ENCODE measurements at regions not wholly inside any gene's neighbourhood (a gene's known extent, or its start where the extent isn't known, plus 50 kb on each side); places are given as distances from the start of the nearest gene placed in this dataset.

DNA sequence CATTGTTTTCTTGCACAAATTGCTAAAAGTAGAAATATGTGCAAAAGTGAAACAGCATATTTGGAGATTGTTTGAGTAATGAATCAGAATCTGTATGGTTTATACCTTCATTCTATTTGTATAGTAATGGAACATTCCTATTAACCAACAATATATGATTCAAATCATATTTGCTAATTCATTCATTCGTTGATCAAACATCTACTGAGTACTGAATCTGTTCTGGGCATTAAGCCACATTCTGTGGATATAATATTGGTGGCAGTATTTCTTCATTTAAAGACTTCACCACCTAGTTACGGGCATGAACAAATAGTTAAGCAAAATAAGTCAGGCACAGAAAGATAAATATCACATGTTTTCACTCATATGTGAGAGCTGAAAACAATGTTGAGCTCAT is 385.7 kb downstream of the MTRR start:
- no peak for TF ChIP-seq POLR2AphosphoS5 (IDR thresholded peaks at IDR 0.05)
- TF ChIP-seq, protein P1, sequence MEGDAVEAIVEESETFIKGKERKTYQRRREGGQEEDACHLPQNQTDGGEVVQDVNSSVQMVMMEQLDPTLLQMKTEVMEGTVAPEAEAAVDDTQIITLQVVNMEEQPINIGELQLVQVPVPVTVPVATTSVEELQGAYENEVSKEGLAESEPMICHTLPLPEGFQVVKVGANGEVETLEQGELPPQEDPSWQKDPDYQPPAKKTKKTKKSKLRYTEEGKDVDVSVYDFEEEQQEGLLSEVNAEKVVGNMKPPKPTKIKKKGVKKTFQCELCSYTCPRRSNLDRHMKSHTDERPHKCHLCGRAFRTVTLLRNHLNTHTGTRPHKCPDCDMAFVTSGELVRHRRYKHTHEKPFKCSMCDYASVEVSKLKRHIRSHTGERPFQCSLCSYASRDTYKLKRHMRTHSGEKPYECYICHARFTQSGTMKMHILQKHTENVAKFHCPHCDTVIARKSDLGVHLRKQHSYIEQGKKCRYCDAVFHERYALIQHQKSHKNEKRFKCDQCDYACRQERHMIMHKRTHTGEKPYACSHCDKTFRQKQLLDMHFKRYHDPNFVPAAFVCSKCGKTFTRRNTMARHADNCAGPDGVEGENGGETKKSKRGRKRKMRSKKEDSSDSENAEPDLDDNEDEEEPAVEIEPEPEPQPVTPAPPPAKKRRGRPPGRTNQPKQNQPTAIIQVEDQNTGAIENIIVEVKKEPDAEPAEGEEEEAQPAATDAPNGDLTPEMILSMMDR (IDR thresholded peaks at IDR 0.05) = no peak
- no peak for TF ChIP-seq POLR2A (IDR thresholded peaks at IDR 0.05)
- TF ChIP-seq EP300 (IDR thresholded peaks at IDR 0.05; ENCODE audit: low read depth) = no peak
- in situ Hi-C loops (cut with MboI; ENCODE audit: low pct_ligation_motif_present in 1 of 4, low pct_unique_long_range_greater_than_20kb in 1 of 4, low sequenced_read_pairs in 3 of 4) = no loop called here
- H3K9me3 ChIP-seq = no peaks in the 10 kb centered on the region
- H3K27ac ChIP-seq = no peak overlapping the region
- no peaks in the 10 kb centered on the region for H3K4me1 ChIP-seq
- DNase-seq = no peak
- H3K27me3 ChIP-seq = no peaks in the 10 kb centered on the region
- intact Hi-C loops (cut with DNase I; ENCODE audit: low total_unique reads) = no loop called here
- H3K4me3 ChIP-seq = no peak overlapping the region
- 53 to 62% methylated on average over 2 of the region's 2 CpGs for WGBS, 2 donors (ENCODE audit: low coverage in 1 of 2)
- no peaks in the 10 kb centered on the region for H3K36me3 ChIP-seq

DNA sequence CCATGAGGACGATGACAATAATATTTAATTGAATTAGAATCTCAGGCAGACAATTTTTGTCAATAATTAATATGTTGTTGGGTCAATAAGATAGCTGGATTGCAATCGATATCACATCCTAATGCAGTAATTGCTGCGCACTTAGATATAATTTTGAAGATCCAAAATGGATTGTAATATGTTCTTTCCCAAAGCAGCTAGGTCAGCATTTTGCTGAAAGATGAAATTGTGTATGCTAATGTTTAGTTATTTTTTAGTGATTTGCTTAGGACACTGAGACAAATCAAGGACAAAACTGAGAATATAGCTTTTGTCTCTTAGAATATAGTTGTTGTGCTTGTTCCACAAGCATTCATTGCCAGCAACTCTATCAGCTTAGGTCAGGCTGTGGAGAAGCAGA is 389.9 kb downstream of the MTRR start:
- H3K9me3 ChIP-seq = no peaks in the 10 kb centered on the region
- TF ChIP-seq, protein P1 (IDR thresholded peaks at IDR 0.05) = no peak
- TF ChIP-seq POLR2AphosphoS5 (IDR thresholded peaks at IDR 0.05) (no peak), EP300 (IDR thresholded peaks at IDR 0.05; ENCODE audit: low read depth) (no peak), POLR2A (IDR thresholded peaks at IDR 0.05) (no peak)
- no peaks in the 10 kb centered on the region for H3K36me3 ChIP-seq
- intact Hi-C loops (cut with DNase I; ENCODE audit: low total_unique reads) (no loop called here), in situ Hi-C loops (cut with MboI; ENCODE audit: low pct_ligation_motif_present in 1 of 4, low pct_unique_long_range_greater_than_20kb in 1 of 4, low sequenced_read_pairs in 3 of 4) (no loop called here)
- no peak overlapping the region for H3K4me3 ChIP-seq
- no peak overlapping the region for H3K27ac ChIP-seq
- no peaks in the 10 kb centered on the region for H3K4me1 ChIP-seq
- no peak for DNase-seq
- 69 to 77% methylated on average over 3 of the region's 3 CpGs for WGBS, 2 donors (ENCODE audit: low coverage in 1 of 2)
- H3K27me3 ChIP-seq = no peaks in the 10 kb centered on the region

DNA sequence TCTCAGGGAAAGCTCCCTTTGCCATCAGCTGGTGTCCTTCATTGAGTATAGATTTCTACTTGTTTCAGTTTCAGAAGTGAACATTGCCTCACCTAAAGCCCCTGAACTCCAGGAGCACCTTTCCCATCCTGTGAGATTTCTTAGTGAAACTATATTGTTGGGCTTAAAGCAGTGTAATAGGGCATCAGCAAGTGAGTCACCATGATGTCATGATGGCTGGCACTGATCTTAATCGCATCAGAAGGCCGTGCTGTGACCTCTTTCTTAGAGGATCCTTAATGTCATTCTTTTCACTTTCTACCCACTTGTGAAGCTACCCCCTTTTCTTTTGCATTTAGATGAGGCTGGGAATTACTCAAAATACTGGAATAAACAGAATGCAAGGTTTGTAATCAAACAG is 401.3 kb downstream of the MTRR start:
- intact Hi-C loops (cut with DNase I; ENCODE audit: low total_unique reads) (no loop called here), in situ Hi-C loops (cut with MboI; ENCODE audit: low pct_ligation_motif_present in 1 of 4, low pct_unique_long_range_greater_than_20kb in 1 of 4, low sequenced_read_pairs in 3 of 4) (no loop called here)
- Histone ChIP-seq H3K4me3 (no peak overlapping the region), H3K27me3 (no peaks in the 10 kb centered on the region), H3K36me3 (no peaks in the 10 kb centered on the region), H3K27ac (no peak overlapping the region), H3K4me1 (no peaks in the 10 kb centered on the region), H3K9me3 (no peaks in the 10 kb centered on the region)
- DNase-seq = no peak
- 85 to 100% methylated on average over 2 of the region's 2 CpGs for WGBS, 2 donors (ENCODE audit: low coverage in 1 of 2)
- no peak for TF ChIP-seq POLR2AphosphoS5 (IDR thresholded peaks at IDR 0.05)
- TF ChIP-seq, protein P1 (IDR thresholded peaks at IDR 0.05) = no peak
- TF ChIP-seq EP300 (IDR thresholded peaks at IDR 0.05; ENCODE audit: low read depth) = no peak
- no peak for TF ChIP-seq POLR2A (IDR thresholded peaks at IDR 0.05)

DNA sequence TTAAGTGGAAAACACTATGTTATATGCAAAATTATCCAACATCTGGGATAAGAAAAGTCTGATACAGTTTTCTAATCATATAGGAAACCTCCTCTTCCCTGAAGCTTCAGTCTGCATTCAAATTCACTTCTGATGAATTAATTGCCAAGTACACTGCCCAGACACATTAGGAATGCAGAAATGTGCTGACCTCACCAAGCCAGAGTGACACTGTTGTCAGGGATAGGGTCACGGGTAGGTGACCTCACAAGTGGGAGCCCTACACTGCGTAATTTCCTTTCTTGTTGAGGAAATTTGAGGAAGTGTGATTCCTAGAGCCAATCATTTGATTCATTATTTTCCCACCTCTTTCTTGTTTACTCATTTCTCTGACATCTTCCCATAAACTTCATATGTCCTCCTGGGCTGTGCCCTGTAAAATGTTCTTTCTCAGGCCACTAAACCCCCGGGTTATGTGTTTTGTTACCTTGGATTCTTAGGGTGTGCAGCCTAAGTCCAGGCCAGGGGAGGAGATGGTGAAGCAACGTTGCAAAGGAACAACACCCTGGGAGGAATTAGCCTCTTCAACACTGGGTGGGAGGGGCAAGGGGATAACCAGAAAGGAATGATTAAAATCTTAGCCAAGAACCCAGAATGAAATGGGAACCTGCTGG is 411.9 kb downstream of the MTRR start:
- WGBS, 2 donors (ENCODE audit: low coverage in 1 of 2) = 0 to 65% methylated on average over 1 to 4 of the region's 4 CpGs
- no peak for DNase-seq
- Histone ChIP-seq H3K36me3 (no peaks in the 10 kb centered on the region), H3K4me3 (no peak overlapping the region), H3K9me3 (no peaks in the 10 kb centered on the region), H3K27me3 (no peaks in the 10 kb centered on the region), H3K4me1 (no peaks in the 10 kb centered on the region), H3K27ac (no peak overlapping the region)
- intact Hi-C loops (cut with DNase I; ENCODE audit: low total_unique reads) = no loop called here
- no peak for TF ChIP-seq POLR2AphosphoS5 (IDR thresholded peaks at IDR 0.05)
- TF ChIP-seq POLR2A (IDR thresholded peaks at IDR 0.05) = no peak
- TF ChIP-seq EP300 (IDR thresholded peaks at IDR 0.05; ENCODE audit: low read depth) = no peak
- TF ChIP-seq, protein P1 (IDR thresholded peaks at IDR 0.05) = no peak
- in situ Hi-C loops (cut with MboI; ENCODE audit: low pct_ligation_motif_present in 1 of 4, low pct_unique_long_range_greater_than_20kb in 1 of 4, low sequenced_read_pairs in 3 of 4) = no loop called here

Data from transverse colon (tissue), 4 donors.